ENCODE measurements at regions not wholly inside any gene's neighbourhood (a gene's known extent, or its start where the extent isn't known, plus 50 kb on each side); places are given as distances from the start of the nearest gene placed in this dataset.

DNA sequence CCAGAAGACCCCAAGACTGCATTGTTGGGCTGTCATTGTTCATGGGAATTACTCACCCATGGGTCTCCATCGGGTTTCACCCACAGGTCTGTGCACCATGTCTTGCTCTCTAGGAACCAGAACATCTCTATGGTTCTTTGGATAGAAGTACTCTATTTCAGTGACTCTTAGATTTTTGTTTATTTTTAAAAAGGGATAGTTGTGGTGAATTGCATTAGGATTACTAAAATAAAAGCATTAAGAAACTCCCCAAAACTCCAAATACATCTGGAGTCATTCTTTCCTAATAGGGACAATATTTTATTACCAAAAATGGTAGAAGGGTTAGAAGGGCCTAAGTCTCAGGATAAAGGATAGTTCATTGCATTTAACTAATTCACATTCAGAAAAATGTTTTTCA is 166.9 kb upstream of the TNFAIP3 start:
- Histone ChIP-seq H3K4me1 (peaks cover 0 to 36% (median 22%) of the 10 kb centered on the region in 4 donors), H3K27ac (peak overlapping the region in 1 of 4 donors; percentile 35), H3K36me3 (no peaks in the 10 kb centered on the region), H3K9me3 (no peaks in the 10 kb centered on the region), H3K27me3 (no peaks in the 10 kb centered on the region), H3K4me3 (no peak overlapping the region)
- TF ChIP-seq, protein P1, sequence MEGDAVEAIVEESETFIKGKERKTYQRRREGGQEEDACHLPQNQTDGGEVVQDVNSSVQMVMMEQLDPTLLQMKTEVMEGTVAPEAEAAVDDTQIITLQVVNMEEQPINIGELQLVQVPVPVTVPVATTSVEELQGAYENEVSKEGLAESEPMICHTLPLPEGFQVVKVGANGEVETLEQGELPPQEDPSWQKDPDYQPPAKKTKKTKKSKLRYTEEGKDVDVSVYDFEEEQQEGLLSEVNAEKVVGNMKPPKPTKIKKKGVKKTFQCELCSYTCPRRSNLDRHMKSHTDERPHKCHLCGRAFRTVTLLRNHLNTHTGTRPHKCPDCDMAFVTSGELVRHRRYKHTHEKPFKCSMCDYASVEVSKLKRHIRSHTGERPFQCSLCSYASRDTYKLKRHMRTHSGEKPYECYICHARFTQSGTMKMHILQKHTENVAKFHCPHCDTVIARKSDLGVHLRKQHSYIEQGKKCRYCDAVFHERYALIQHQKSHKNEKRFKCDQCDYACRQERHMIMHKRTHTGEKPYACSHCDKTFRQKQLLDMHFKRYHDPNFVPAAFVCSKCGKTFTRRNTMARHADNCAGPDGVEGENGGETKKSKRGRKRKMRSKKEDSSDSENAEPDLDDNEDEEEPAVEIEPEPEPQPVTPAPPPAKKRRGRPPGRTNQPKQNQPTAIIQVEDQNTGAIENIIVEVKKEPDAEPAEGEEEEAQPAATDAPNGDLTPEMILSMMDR (IDR thresholded peaks at IDR 0.05): no peak
- TF ChIP-seq POLR2AphosphoS5 (IDR thresholded peaks at IDR 0.05) (no peak), EP300 (IDR thresholded peaks at IDR 0.05) (no peak), POLR2A (IDR thresholded peaks at IDR 0.05) (no peak)
- DNase-seq: no peak
- WGBS, 2 donors: 93 to 98% methylated on average over 1 of the region's 1 CpG
- intact Hi-C loops (cut with DNase I): loop anchor here (10.0 kb wide), 1 partner anchor 275 kb away; no protein-coding TSS in a partner anchor

DNA sequence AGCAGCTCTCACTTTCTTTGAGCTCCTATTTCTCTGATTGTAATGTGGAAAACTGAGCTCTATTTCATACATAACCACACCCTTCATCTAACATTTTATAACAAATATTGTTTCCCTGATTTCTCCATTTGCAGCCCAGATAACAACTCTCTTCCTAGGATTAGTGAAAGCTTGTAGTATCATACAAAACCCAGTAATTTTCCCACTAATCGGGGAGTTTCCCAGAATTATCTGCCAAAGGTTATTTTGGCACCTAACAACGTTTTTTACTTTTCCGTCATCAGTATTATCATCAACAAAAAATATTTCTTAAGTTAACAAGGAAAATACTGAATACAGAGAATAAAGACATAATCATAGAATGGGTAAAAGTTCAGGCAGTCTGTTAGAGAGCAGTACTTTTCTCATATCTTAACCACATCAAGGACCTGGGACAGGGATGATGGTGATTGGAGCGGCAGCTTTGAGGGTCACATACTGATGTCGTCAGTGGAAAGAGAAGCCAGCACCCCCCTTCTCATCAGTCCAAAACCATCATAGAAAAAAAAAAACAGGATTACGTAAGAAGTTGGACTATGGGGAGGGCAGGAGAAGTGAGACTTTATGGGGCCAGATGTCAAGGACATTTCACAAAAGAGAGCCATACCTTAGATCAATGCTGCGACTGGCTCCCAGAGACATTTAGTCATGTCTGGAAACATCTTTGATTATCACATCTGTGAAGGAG is 166.1 kb upstream of the TNFAIP3 start:
- Histone ChIP-seq H3K27me3 (no peaks in the 10 kb centered on the region), H3K36me3 (no peaks in the 10 kb centered on the region), H3K4me1 (peaks cover 0 to 35% (median 21%) of the 10 kb centered on the region in 4 donors), H3K9me3 (no peaks in the 10 kb centered on the region), H3K4me3 (no peak overlapping the region), H3K27ac (peak overlapping the region in 1 of 4 donors; percentile 35)
- DNase-seq: no peak
- no peak for TF ChIP-seq POLR2A (IDR thresholded peaks at IDR 0.05)
- WGBS, 2 donors: 83 to 85% methylated on average over 7 of the region's 7 CpGs
- intact Hi-C loops (cut with DNase I): loop anchor here (10.0 kb wide), 1 partner anchor 274 kb away; no protein-coding TSS in a partner anchor

DNA sequence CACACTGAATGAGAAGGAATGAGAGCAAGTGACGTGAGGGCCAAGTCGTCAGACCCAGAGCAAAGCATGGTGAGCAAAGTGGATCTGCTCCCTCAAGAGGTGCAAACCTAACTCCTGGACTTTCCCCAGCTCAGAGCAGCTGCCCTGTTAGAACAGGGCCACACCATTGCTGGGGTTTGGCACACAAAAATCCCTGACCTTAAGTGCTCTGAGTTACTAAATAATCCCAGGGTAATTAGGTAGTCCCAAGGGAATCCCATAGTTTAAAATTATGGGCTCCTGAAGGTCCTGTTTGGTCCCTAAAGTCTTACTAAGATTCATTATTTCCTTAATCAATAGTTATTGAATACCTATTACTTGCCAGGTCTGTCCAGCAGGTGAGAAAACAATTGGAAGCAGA is 165.1 kb upstream of the TNFAIP3 start:
- Histone ChIP-seq H3K9me3 (no peaks in the 10 kb centered on the region), H3K27me3 (no peaks in the 10 kb centered on the region), H3K36me3 (no peaks in the 10 kb centered on the region), H3K4me1 (peaks cover 0 to 24% (median 16%) of the 10 kb centered on the region in 4 donors), H3K4me3 (no peak overlapping the region), H3K27ac (peak overlapping the region in 1 of 4 donors; percentile 25)
- intact Hi-C loops (cut with DNase I): loop anchor here (10.0 kb wide), 1 partner anchor 273 kb away; no protein-coding TSS in a partner anchor
- DNase-seq: no peak
- 90 to 94% methylated on average over 2 of the region's 2 CpGs for WGBS, 2 donors
- TF ChIP-seq POLR2AphosphoS5 (IDR thresholded peaks at IDR 0.05) (no peak), POLR2A (IDR thresholded peaks at IDR 0.05) (no peak), EP300 (IDR thresholded peaks at IDR 0.05) (no peak)
- TF ChIP-seq, protein P1 (IDR thresholded peaks at IDR 0.05): no peak

DNA sequence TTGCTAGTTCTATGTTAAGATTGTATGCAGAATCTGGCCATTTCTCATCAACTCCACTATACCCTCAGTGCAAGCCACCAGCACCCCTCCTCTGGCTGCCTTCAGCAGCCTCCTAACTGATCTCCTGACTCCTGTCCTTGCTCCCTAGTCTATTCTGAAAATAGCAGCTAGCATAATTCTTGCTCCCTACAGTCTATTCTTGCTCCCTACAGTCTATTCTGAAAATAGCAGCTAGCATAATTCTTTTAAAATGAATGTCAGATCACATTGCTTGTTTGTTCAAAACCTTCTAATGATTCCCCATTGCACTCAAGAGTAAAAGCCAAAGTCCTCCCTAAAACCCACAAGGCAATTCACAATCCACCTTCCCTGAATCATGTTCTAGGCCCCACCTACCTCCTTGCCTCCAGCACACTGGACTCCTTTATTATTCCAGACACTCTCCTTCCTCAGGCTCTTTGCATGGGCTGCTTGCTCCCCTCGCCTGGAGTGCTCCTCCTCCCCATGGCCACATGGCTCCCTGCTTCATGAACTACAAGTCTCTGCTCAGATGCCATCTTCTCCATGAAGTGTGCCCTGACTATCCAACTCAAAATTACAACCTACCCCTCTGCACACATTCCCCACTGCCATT is 164.2 kb upstream of the TNFAIP3 start:
- Histone ChIP-seq H3K4me1 (peaks cover 0 to 19% (median 8%) of the 10 kb centered on the region in 4 donors), H3K4me3 (no peak overlapping the region), H3K27me3 (no peaks in the 10 kb centered on the region), H3K9me3 (no peaks in the 10 kb centered on the region), H3K27ac (no peak overlapping the region), H3K36me3 (no peaks in the 10 kb centered on the region)
- 68 to 91% methylated on average over 1 of the region's 1 CpG for WGBS, 2 donors
- intact Hi-C loops (cut with DNase I): loop anchor here (10.0 kb wide), 1 partner anchor 272 kb away; no protein-coding TSS in a partner anchor
- TF ChIP-seq POLR2A (IDR thresholded peaks at IDR 0.05) (no peak), EP300 (IDR thresholded peaks at IDR 0.05) (no peak), POLR2AphosphoS5 (IDR thresholded peaks at IDR 0.05) (no peak)
- TF ChIP-seq, protein P1 (IDR thresholded peaks at IDR 0.05): no peak
- no peak for DNase-seq

DNA sequence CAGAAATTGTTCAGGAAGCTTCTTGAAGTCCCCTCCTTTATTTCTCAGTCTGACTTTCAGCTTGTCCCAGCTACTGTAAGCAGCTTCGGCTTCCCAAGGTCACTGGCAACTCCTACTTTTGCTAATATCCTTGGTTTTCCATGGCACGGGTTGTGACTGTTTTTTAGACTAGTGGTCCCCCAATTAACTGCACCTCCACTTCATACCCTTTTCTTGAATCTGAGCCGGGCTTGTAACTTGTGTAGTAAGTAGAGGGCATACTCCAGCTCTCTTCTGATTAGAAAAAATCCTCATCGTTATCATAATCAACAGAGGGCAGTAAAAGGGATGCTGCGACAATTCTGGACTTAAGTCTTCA is 162.3 kb upstream of the TNFAIP3 start:
- no peak for DNase-seq
- H3K4me3 ChIP-seq: no peak overlapping the region
- peak overlapping the region in 1 of 4 donors; percentile 23 for H3K27ac ChIP-seq
- no peaks in the 10 kb centered on the region for H3K36me3 ChIP-seq
- H3K9me3 ChIP-seq: no peaks in the 10 kb centered on the region
- H3K27me3 ChIP-seq: no peaks in the 10 kb centered on the region
- TF ChIP-seq EP300 (IDR thresholded peaks at IDR 0.05) (no peak), POLR2AphosphoS5 (IDR thresholded peaks at IDR 0.05) (no peak), POLR2A (IDR thresholded peaks at IDR 0.05) (no peak)
- TF ChIP-seq, protein P1 (IDR thresholded peaks at IDR 0.05): no peak
- peaks cover 0 to 26% (median 6%) of the 10 kb centered on the region in 4 donors for H3K4me1 ChIP-seq
- intact Hi-C loops (cut with DNase I): loop anchor here (1.0 to 10.0 kb wide), 3 partner anchors 241 to 403 kb away; partner anchors contain the start of gene PERP
- WGBS, 2 donors: 33 to 58% methylated on average over 5 of the region's 5 CpGs
